Smooth muscle cell (in vitro differentiated cells): ENCODE measurements at regions not wholly inside any gene's neighbourhood (a gene's known extent, or its start where the extent isn't known, plus 50 kb on each side); places are given as distances from the start of the nearest gene placed in this dataset.

Experiments
- DNase-seq: peaks from one replicate; lab custom pipeline; 2025; ENCODE audit not compliant: unreplicated experiment; lab: John Stamatoyannopoulos, UW
- H2AFZ ChIP-seq: fragments of 200-600 bp; sonication (generic); 2 replicates; pipeline ENCODE4 v1.6.0; 2016; ENCODE audit warnings: antibody characterized with exemption, low read depth, mild to moderate bottlenecking
- H3F3A ChIP-seq: fragments of 200-600 bp; sonication (generic); 2 replicates; pipeline ENCODE4 v1.6.0; 2017; ENCODE audit warnings: antibody characterized with exemption, low read depth
- H3K27ac ChIP-seq: fragments of 200-600 bp; sonication (generic); 2 replicates; pipeline ENCODE4 v1.5.1; 2016; ENCODE audit warnings: low read depth, mild to moderate bottlenecking
- H3K27me3 ChIP-seq: fragments of 200-600 bp; sonication (generic); 2 replicates; pipeline ENCODE4 v1.6.1; 2016; ENCODE audit warnings: low read depth, mild to moderate bottlenecking
- H3K36me3 ChIP-seq: fragments of 200-600 bp; sonication (generic); 2 replicates; pipeline ENCODE4 v1.5.1; 2016; ENCODE audit warnings: low read depth
- H3K4me1 ChIP-seq: fragments of 200-600 bp; sonication (generic); 2 replicates; pipeline ENCODE4 v1.5.1; 2016; ENCODE audit warnings: low read depth
- H3K4me2 ChIP-seq: fragments of 200-600 bp; sonication (generic); 2 replicates; pipeline ENCODE4 v1.6.0; 2016; ENCODE audit warnings: mild to moderate bottlenecking
- H3K4me3 ChIP-seq: fragments of 200-600 bp; sonication (generic); 2 replicates; pipeline ENCODE4 v1.5.1; 2016; ENCODE audit warnings: mild to moderate bottlenecking
- H3K79me2 ChIP-seq: fragments of 200-600 bp; sonication (generic); 2 replicates; pipeline ENCODE4 v1.6.0; 2016; ENCODE audit warnings: low read depth, mild to moderate bottlenecking
- H3K9ac ChIP-seq: fragments of 200-600 bp; sonication (generic); 2 replicates; pipeline ENCODE4 v1.6.0; 2016; ENCODE audit warnings: low read depth
- H3K9me3 ChIP-seq: fragments of 200-600 bp; sonication (generic); replicated peaks from 2 replicates; pipeline ENCODE4 v1.5.1; 2016; ENCODE audit warnings: low read depth
- H4K20me1 ChIP-seq: fragments of 200-600 bp; sonication (generic); 2 replicates; pipeline ENCODE4 v1.6.0; 2016; ENCODE audit warnings: low read depth
- CTCF ChIP-seq: fragments of 200-600 bp; sonication (generic); IDR thresholded peaks from 2 replicates; pipeline ENCODE4 v1.5.1; 2017; ENCODE audit warnings: borderline replicate concordance, mild to moderate bottlenecking, antibody characterized with exemption; ENCODE audit not compliant: insufficient read depth, poor library complexity, severe bottlenecking
- WGBS: methylation state at CpG from one replicate; pipeline ENCODE4 v1.1.7; 2016; ENCODE audit warnings: low lambda C conversion rate; 5-methylcytosine and 5-hydroxymethylcytosine counted together

GRCh38 chr5:154573011-154573410 is 95.0 kb upstream of the HAND1 start:
- Histone ChIP-seq H3K9me3 (no peaks in the 10 kb centered on the region), H3K4me3 (no peak overlapping the region), H2AFZ (no peak overlapping the region), H3K4me1 (no peaks in the 10 kb centered on the region), H3F3A (no peaks in the 10 kb centered on the region), H3K36me3 (no peaks in the 10 kb centered on the region), H3K9ac (no peak overlapping the region), H3K27ac (no peak overlapping the region), H3K79me2 (no peaks in the 10 kb centered on the region), H3K4me2 (no peak overlapping the region), H3K27me3 (no peaks in the 10 kb centered on the region), H4K20me1 (no peaks in the 10 kb centered on the region)
- TF ChIP-seq CTCF = no peak
- 97% methylated on average over 6 of the region's 6 CpGs for WGBS
- DNase-seq = no peak

DNA sequence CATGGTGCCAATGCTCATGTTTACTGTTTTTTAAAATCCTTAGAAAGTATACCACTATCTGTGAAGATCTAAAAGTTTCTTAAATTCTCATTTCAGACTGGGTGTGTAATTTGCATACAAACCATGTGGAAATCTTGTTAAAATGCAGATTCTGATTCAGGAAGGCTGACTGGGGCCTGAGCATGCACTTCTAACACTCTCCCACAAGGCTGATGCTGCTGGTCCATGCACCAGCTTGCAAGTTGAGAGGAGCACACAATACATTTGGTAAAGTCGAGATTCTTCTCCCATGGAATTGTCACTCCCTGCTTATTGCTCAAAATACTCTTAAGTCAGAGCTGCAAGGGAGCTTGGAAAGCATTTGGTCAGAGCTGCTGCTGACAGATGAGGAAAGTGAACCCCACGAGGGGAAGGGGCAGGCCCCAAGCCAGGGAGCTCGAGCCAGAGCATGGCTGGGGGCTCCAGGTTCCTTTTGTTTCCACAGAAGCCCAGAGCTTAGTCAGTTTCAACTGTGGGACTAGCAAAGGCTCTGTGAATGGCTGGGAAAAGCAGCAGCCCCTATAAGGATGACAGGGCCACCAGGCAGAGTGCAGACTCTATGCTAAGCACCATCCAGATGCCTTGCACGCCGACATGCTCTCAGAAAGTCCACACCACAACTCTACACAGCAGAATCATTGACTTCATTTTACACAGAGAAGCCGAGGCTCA is 93.5 kb upstream of the HAND1 start:
- Histone ChIP-seq H3K27me3 (no peaks in the 10 kb centered on the region), H3K27ac (no peak overlapping the region), H4K20me1 (no peaks in the 10 kb centered on the region), H3K9ac (no peak overlapping the region), H3K9me3 (no peaks in the 10 kb centered on the region), H3K4me1 (no peaks in the 10 kb centered on the region), H3K79me2 (no peaks in the 10 kb centered on the region), H2AFZ (no peak overlapping the region), H3K36me3 (no peaks in the 10 kb centered on the region), H3F3A (no peaks in the 10 kb centered on the region), H3K4me3 (no peak overlapping the region), H3K4me2 (no peak overlapping the region)
- DNase-seq = no peak
- WGBS = 65% methylated on average over 6 of the region's 6 CpGs
- TF ChIP-seq CTCF = no peak

- H3F3A ChIP-seq = no peaks in the 10 kb centered on the region
- no peak overlapping the region for H3K9ac ChIP-seq
- peak overlapping the region; percentile 9 for H2AFZ ChIP-seq
- TF ChIP-seq CTCF = no peak
- DNase-seq = no peak
- H3K4me1 ChIP-seq = no peaks in the 10 kb centered on the region
- no peaks in the 10 kb centered on the region for H3K27me3 ChIP-seq
- no peak overlapping the region for H3K27ac ChIP-seq
- no peak overlapping the region for H3K4me3 ChIP-seq
- H3K4me2 ChIP-seq = no peak overlapping the region
- H3K9me3 ChIP-seq = no peaks in the 10 kb centered on the region
- H4K20me1 ChIP-seq = no peaks in the 10 kb centered on the region
- no peaks in the 10 kb centered on the region for H3K36me3 ChIP-seq
- H3K79me2 ChIP-seq = no peaks in the 10 kb centered on the region
- WGBS = 43% methylated on average over 11 of the region's 11 CpGs
Measured at GRCh38 chr5:154570572-154571324, 92.7 kb upstream of the HAND1 start.
